ENCODE measurements at regions not wholly inside any gene's neighbourhood (a gene's known extent, or its start where the extent isn't known, plus 50 kb on each side); places are given as distances from the start of the nearest gene placed in this dataset.

GRCh38 chr11:89566972-89567371, 75.8 kb upstream of the NOX4 start:
- Histone ChIP-seq H2AFZ (ENCODE audit: low read length) (no peak overlapping the region), H3K4me3 (ENCODE audit: extremely low read depth in 1 of 4, insufficient read depth in 2 of 4, low read depth in 3 of 4, low read length in 4 of 4) (no peak overlapping the region), H3K27ac (ENCODE audit: low read depth, low read length) (no peak overlapping the region), H2BK120ac (replicated peaks; ENCODE audit: low read depth, low read length) (no peak overlapping the region), H3K36me3 (ENCODE audit: control insufficient read depth in 2 of 4, insufficient read depth in 4 of 4, low read length in 3 of 4) (no peaks in the 10 kb centered on the region), H2BK12ac (ENCODE audit: low read depth, low read length) (no peak overlapping the region), H3K23me2 (ENCODE audit: low read depth, low read length) (no peaks in the 10 kb centered on the region), H3K9ac (replicated peaks in 1 of 4; ENCODE audit: extremely low read depth in 1 of 4, low read depth in 3 of 4, low read length in 3 of 4) (no peak overlapping the region), H3K4ac (replicated peaks; ENCODE audit: insufficient read length, low read depth, low read length) (no peak overlapping the region), H4K91ac (replicated peaks; ENCODE audit: insufficient read length, low read length) (no peak overlapping the region), H3K79me2 (ENCODE audit: control insufficient read depth in 1 of 2, insufficient read depth in 2 of 2, low read length in 2 of 2) (no peaks in the 10 kb centered on the region), H3K56ac (replicated peaks; ENCODE audit: insufficient read length, low read depth, low read length) (no peak overlapping the region), H3K4me2 (ENCODE audit: insufficient read depth in 1 of 2, low read depth in 2 of 2, low read length in 2 of 2) (no peak overlapping the region), H2BK20ac (ENCODE audit: low read length) (no peak overlapping the region), H3K79me1 (ENCODE audit: low read depth, low read length) (no peaks in the 10 kb centered on the region), H3K14ac (ENCODE audit: insufficient read length) (no peak overlapping the region), H3K9me3 (ENCODE audit: insufficient read depth in 2 of 2, low read depth in 1 of 2, low read length in 1 of 2) (no peaks in the 10 kb centered on the region; a peak in 1 of 4 replicates), H3K18ac (ENCODE audit: extremely low read depth, low read length) (no peak overlapping the region), H2BK15ac (ENCODE audit: low read length) (no peak overlapping the region), H3K23ac (ENCODE audit: insufficient read length) (no peak overlapping the region), H4K8ac (ENCODE audit: extremely low read depth, insufficient read depth, low read length) (no peak overlapping the region), H2AK5ac (ENCODE audit: low read depth, low read length) (no peak overlapping the region), H4K5ac (ENCODE audit: insufficient read length, low read depth, low read length) (no peak overlapping the region), H3K4me1 (replicated peaks in 1 of 4; ENCODE audit: control insufficient read depth in 3 of 4, insufficient read depth in 4 of 4, low read length in 3 of 4) (no peaks in the 10 kb centered on the region; a peak in 1 of 7 replicates), H2BK5ac (ENCODE audit: low read depth, low read length) (no peak overlapping the region), H3K27me3 (replicated peaks in 1 of 4; ENCODE audit: control insufficient read depth in 3 of 4, extremely low read depth in 1 of 4, insufficient read depth in 3 of 4, low read length in 3 of 4) (no peaks in the 10 kb centered on the region), H4K20me1 (replicated peaks in 1 of 2; ENCODE audit: control insufficient read depth in 1 of 2, insufficient read depth in 2 of 2, low read length in 2 of 2) (no peaks in the 10 kb centered on the region)
- DNase-seq (ENCODE audit: low read depth in 1 of 2, low spot score in 2 of 2), result no peak
- CTCF ChIA-PET (ENCODE audit: partially characterized antibody), result no interaction called here
- POLR2A ChIA-PET (ENCODE audit: partially characterized antibody), result no interaction called here
- FAIRE-seq, result no peak
- 98% methylated on average over 4 of the region's 4 CpGs; no CpG with 5 or more reads in 1 of the 2 experiments for WGBS, 2 experiments (ENCODE audit: extremely low coverage in 1 of 2, insufficient coverage in 1 of 2, insufficient read length in 1 of 2, insufficient replicate concordance in 2 of 2, low coverage in 1 of 2, low lambda C conversion rate in 2 of 2, missing lambda C conversion rate in 1 of 2)
- no peak for TF ChIP-seq SIX5 (IDR thresholded peaks at IDR 0.05; ENCODE audit: low read depth, low read length)
- TF ChIP-seq SAP30 (IDR thresholded peaks at IDR 0.05; ENCODE audit: insufficient read depth, insufficient replicate concordance, low read length), result no peak
- TF ChIP-seq TAF1 (IDR thresholded peaks at IDR 0.05; ENCODE audit: low read depth, low read length), result no peak
- TF ChIP-seq RXRA (IDR thresholded peaks at IDR 0.05; ENCODE audit: insufficient read depth, low read depth, low read length), result no peak

All from H1 (cell line).